H9 (cell line): ENCODE measurements at regions not wholly inside any gene's neighbourhood (a gene's known extent, or its start where the extent isn't known, plus 50 kb on each side); places are given as distances from the start of the nearest gene placed in this dataset.

ENCODE experiments used
- DNase-seq: peaks from one replicate; pipeline ENCODE4 v3.0.0-alpha.2; 2017
- H2AFZ ChIP-seq: one replicate; pipeline ENCODE4 v1.6.1; 2013; ENCODE audit warnings: mild to moderate bottlenecking, low read length, control low read depth, moderate library complexity
- H2AK5ac ChIP-seq: 2 replicates; pipeline ENCODE4 v1.6.1; 2013; ENCODE audit warnings: low read length, control low read depth, mixed read lengths; ENCODE audit not compliant: insufficient read length
- H2BK120ac ChIP-seq: one replicate; pipeline ENCODE4 v1.6.1; 2013; ENCODE audit warnings: low read depth, mild to moderate bottlenecking, low read length, control low read depth, inconsistent platforms; ENCODE audit not compliant: poor library complexity, severe bottlenecking
- H2BK12ac ChIP-seq: 2 replicates; pipeline ENCODE4 v1.6.1; 2013; ENCODE audit warnings: low read length, control low read depth, mixed read lengths, low read depth; ENCODE audit not compliant: insufficient read length
- H2BK15ac ChIP-seq: 2 replicates; pipeline ENCODE4 v1.6.1; 2013; ENCODE audit warnings: low read depth, low read length, control low read depth
- H2BK20ac ChIP-seq: one replicate; pipeline ENCODE4 v1.6.1; 2013; ENCODE audit warnings: low read depth, mild to moderate bottlenecking, low read length, control low read depth, inconsistent platforms; ENCODE audit not compliant: poor library complexity, severe bottlenecking
- H2BK5ac ChIP-seq: 2 replicates; pipeline ENCODE4 v1.6.1; 2013; ENCODE audit warnings: low read length, control low read depth, mixed read lengths; ENCODE audit not compliant: insufficient read length
- H3K14ac ChIP-seq: 2 replicates; pipeline ENCODE4 v1.6.1; 2013; ENCODE audit warnings: low read length, control low read depth; ENCODE audit not compliant: insufficient read depth
- H3K18ac ChIP-seq: 2 replicates; pipeline ENCODE4 v1.6.1; 2013; ENCODE audit warnings: low read depth, mild to moderate bottlenecking, mixed read lengths, low read length, control low read depth; ENCODE audit not compliant: insufficient read length
- H3K23ac ChIP-seq: 2 replicates; pipeline ENCODE4 v1.6.1; 2013; ENCODE audit warnings: low read length, control low read depth, mixed read lengths, low read depth; ENCODE audit not compliant: insufficient read length
- H3K23me2 ChIP-seq: 2 replicates; pipeline ENCODE4 v1.6.1; 2013; ENCODE audit warnings: low read depth, mild to moderate bottlenecking, mixed read lengths, low read length, control low read depth; ENCODE audit not compliant: insufficient read length, poor library complexity, severe bottlenecking
- H3K27ac ChIP-seq: 2 replicates; pipeline ENCODE4 v1.5.1; 2013; ENCODE audit warnings: low read length, control low read depth, mixed read lengths, low read depth; ENCODE audit not compliant: insufficient read length
- H3K27me3 ChIP-seq: 2 replicates; pipeline ENCODE4 v1.6.1; 2013; ENCODE audit warnings: low read length, control low read depth, inconsistent platforms; ENCODE audit not compliant: insufficient read depth
- H3K4ac ChIP-seq: 2 replicates; pipeline ENCODE4 v1.6.1; 2013; ENCODE audit warnings: low read depth, mild to moderate bottlenecking, control low read depth, inconsistent platforms, low read length, moderate library complexity
- H3K4me1 ChIP-seq: 2 replicates; pipeline ENCODE4 v1.6.1; 2013; ENCODE audit warnings: low read length, control low read depth, inconsistent platforms; ENCODE audit not compliant: insufficient read depth
- H3K4me2 ChIP-seq: 2 replicates; pipeline ENCODE4 v1.6.1; 2013; ENCODE audit warnings: low read length, control low read depth, mixed read lengths; ENCODE audit not compliant: insufficient read length, insufficient read depth
- H3K56ac ChIP-seq: 2 replicates; pipeline ENCODE4 v1.6.1; 2013; ENCODE audit warnings: low read depth, mild to moderate bottlenecking, mixed read lengths, low read length, control low read depth; ENCODE audit not compliant: insufficient read length
- H3K79me1 ChIP-seq: 2 replicates; pipeline ENCODE4 v1.6.1; 2013; ENCODE audit warnings: low read depth, mild to moderate bottlenecking, moderate library complexity, low read length, control low read depth, inconsistent platforms; ENCODE audit not compliant: insufficient read depth, poor library complexity, severe bottlenecking
- H3K79me2 ChIP-seq: 2 replicates; pipeline ENCODE4 v1.6.1; 2013; ENCODE audit warnings: low read length, control low read depth, inconsistent platforms; ENCODE audit not compliant: insufficient read depth
- H3K9ac ChIP-seq: 2 replicates; pipeline ENCODE4 v1.6.1; 2013; ENCODE audit warnings: low read length, control low read depth, mixed read lengths; ENCODE audit not compliant: insufficient read length; ENCODE audit errors: extremely low read depth
- H3K9me3 ChIP-seq: one replicate; pipeline ENCODE4 v1.6.1; 2013; ENCODE audit warnings: low read depth, low read length, inconsistent platforms; ENCODE audit not compliant: control insufficient read depth
- H3T11ph ChIP-seq: one replicate; pipeline ENCODE4 v1.6.1; 2013; ENCODE audit warnings: mild to moderate bottlenecking, low read length, control low read depth, inconsistent platforms
- H4K20me1 ChIP-seq: one replicate; pipeline ENCODE4 v1.6.1; 2013; ENCODE audit not compliant: control insufficient read depth, insufficient read length, insufficient read depth
- H4K5ac ChIP-seq: 2 replicates; pipeline ENCODE4 v1.6.1; 2013; ENCODE audit warnings: low read depth, mild to moderate bottlenecking, mixed read lengths, low read length, control low read depth; ENCODE audit not compliant: insufficient read length
- H4K8ac ChIP-seq: replicated peaks from 2 replicates; pipeline ENCODE4 v1.6.1; 2013; ENCODE audit warnings: low read length, control low read depth, mixed read lengths, low read depth; ENCODE audit not compliant: insufficient read length
- H4K91ac ChIP-seq: 2 replicates; pipeline ENCODE4 v1.6.1; 2013; ENCODE audit warnings: low read depth, mild to moderate bottlenecking, moderate library complexity, mixed read lengths, low read length, control low read depth; ENCODE audit not compliant: insufficient read length
- H3K27ac Mint-ChIP-seq, 3 experiments: 2 replicates in 2 of 3; 3 replicates in 1 of 3; pipeline ENCODE4 v1.8.0; 2020 to 2021; ENCODE audit warnings: mixed read lengths in 3 of 3, mild to moderate bottlenecking in 1 of 3, moderate library complexity in 1 of 3
- H3K27me3 Mint-ChIP-seq: 2 replicates; pipeline ENCODE4 v1.8.0; 2021; ENCODE audit warnings: low read depth, mild to moderate bottlenecking, moderate library complexity, mixed read lengths
- H3K36me3 Mint-ChIP-seq, 3 experiments: 2 replicates in 2 of 3; 3 replicates in 1 of 3; pipeline ENCODE4 v1.8.0; 2020 to 2021; ENCODE audit warnings: low read depth in 3 of 3, mixed read lengths in 3 of 3; ENCODE audit not compliant: insufficient read depth in 1 of 3
- H3K4me1 Mint-ChIP-seq, 2 experiments: 2 replicates each; pipeline ENCODE4 v1.8.0; 2020; ENCODE audit warnings: mixed read lengths in 2 of 2
- H3K4me3 Mint-ChIP-seq, 2 experiments: 2 replicates in 1 of 2; 3 replicates in 1 of 2; pipeline ENCODE4 v1.8.0; 2020 to 2021; ENCODE audit warnings: mild to moderate bottlenecking in 2 of 2, mixed read lengths in 2 of 2, moderate library complexity in 1 of 2
- H3K9me3 Mint-ChIP-seq, 2 experiments: 2 replicates in 1 of 2; 3 replicates in 1 of 2; pipeline ENCODE4 v1.8.0; 2020; ENCODE audit warnings: mild to moderate bottlenecking in 2 of 2, mixed read lengths in 2 of 2, moderate library complexity in 1 of 2
- WGBS: extraction: QIAGEN DNeasy Blood & Tissue Kit; methylation state at CpG from one replicate; pipeline ENCODE4 v1.1.7; 2013; ENCODE audit warnings: missing lambda C conversion rate, low lambda C conversion rate, mixed read lengths; ENCODE audit not compliant: insufficient read length; ENCODE audit errors: extremely low coverage; 5-methylcytosine and 5-hydroxymethylcytosine counted together
- TF ChIP-seq, protein P1 (sequence below): fragments of 200-600 bp; sonication (generic); conservative IDR thresholded peaks from 3 replicates; pipeline ENCODE4 v1.8.0; 2021; ENCODE audit warnings: antibody characterized with exemption, mild to moderate bottlenecking

DNA sequence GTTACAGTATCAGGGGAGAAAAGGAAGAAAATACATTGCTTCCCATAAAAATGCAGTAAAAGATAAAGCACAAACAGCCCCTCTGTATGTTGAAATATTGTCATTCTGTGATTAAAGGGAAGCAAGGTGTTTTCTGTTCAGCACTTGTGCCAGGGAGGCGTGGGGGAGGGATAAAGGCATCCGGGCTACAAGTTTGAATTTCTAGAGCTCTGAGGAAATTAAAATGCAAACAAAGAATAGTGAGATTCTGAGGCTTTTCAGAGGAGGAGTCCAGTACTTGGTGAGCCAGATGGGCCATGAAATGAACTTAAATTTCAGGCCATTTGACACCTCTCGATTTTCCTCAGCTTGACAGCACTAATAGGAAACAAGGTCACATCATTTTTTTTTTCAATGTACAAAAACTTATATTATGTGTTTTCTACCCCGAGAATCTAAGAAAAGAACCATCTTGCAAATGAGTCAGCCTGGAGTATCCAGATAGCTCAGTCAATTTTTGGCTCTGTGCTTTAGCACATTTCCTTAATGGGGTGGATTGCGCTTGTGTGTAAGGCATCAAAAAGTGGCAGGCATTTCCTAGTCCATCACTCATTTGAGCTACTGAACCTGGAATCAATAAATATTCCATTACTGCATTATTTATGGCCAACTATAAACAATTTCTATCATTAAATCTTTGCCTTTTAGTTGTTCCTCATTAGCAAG is 640.8 kb upstream of the TBL1XR1 start:
- no peak overlapping the region for H3K56ac ChIP-seq
- H3K14ac ChIP-seq = no peak overlapping the region
- DNase-seq = no peak
- Mint-ChIP-seq H3K4me3 (no peak overlapping the region), H3K9me3 (no peaks in the 10 kb centered on the region), H3K27me3 (no peaks in the 10 kb centered on the region), H3K27ac (no peak overlapping the region), H3K36me3 (no peaks in the 10 kb centered on the region), H3K4me1 (peaks cover 7 to 11% of the 10 kb centered on the region in 2 experiments)
- H4K8ac ChIP-seq = no peak overlapping the region
- no peaks in the 10 kb centered on the region for H4K20me1 ChIP-seq
- no peaks in the 10 kb centered on the region for H3K9me3 ChIP-seq
- no peaks in the 10 kb centered on the region for H3K27me3 ChIP-seq
- no peaks in the 10 kb centered on the region for H3K79me2 ChIP-seq
- H2BK20ac ChIP-seq = no peak overlapping the region
- TF ChIP-seq, protein P1, sequence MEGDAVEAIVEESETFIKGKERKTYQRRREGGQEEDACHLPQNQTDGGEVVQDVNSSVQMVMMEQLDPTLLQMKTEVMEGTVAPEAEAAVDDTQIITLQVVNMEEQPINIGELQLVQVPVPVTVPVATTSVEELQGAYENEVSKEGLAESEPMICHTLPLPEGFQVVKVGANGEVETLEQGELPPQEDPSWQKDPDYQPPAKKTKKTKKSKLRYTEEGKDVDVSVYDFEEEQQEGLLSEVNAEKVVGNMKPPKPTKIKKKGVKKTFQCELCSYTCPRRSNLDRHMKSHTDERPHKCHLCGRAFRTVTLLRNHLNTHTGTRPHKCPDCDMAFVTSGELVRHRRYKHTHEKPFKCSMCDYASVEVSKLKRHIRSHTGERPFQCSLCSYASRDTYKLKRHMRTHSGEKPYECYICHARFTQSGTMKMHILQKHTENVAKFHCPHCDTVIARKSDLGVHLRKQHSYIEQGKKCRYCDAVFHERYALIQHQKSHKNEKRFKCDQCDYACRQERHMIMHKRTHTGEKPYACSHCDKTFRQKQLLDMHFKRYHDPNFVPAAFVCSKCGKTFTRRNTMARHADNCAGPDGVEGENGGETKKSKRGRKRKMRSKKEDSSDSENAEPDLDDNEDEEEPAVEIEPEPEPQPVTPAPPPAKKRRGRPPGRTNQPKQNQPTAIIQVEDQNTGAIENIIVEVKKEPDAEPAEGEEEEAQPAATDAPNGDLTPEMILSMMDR = no peak
- no peaks in the 10 kb centered on the region for H3K23me2 ChIP-seq
- H4K5ac ChIP-seq = no peak overlapping the region
- H2BK15ac ChIP-seq = no peak overlapping the region
- no peak overlapping the region for H2BK5ac ChIP-seq
- H2BK12ac ChIP-seq = no peak overlapping the region
- no peak overlapping the region for H3K4ac ChIP-seq
- no peaks in the 10 kb centered on the region for H3K4me1 ChIP-seq
- H3K79me1 ChIP-seq = no peaks in the 10 kb centered on the region
- H3T11ph ChIP-seq = no peak overlapping the region
- no peak overlapping the region for H3K27ac ChIP-seq
- H2AK5ac ChIP-seq = no peak overlapping the region
- no peak overlapping the region for H3K18ac ChIP-seq
- no peak overlapping the region for H3K9ac ChIP-seq
- no peak overlapping the region for H2BK120ac ChIP-seq
- H3K23ac ChIP-seq = no peak overlapping the region
- no CpG with 5 or more reads among the region's 5 CpGs for WGBS
- no peak overlapping the region for H2AFZ ChIP-seq
- no peak overlapping the region for H3K4me2 ChIP-seq
- no peak overlapping the region for H4K91ac ChIP-seq
